ENCODE measurements at regions not wholly inside any gene's neighbourhood (a gene's known extent, or its start where the extent isn't known, plus 50 kb on each side); places are given as distances from the start of the nearest gene placed in this dataset.

DNA sequence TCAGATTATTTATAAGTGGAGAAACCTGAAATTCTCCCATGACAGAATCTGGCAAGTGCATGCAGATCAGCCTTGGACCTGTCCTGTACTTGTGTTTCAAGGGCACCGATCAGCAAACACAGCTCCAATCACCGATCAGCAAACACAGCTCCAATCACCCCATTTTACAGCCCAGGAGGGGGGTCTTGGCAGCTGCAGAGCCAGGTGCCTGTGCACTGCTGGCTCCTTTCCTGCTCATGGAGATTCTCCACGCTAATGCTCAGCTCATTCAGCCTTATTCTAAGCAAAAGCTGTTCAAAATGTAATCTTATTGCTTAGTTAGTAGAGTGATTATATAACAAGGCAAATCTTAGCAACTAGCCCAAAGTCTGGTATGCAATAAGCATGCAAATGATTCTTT, 623.1 kb upstream of the HS6ST1 start:
- TF ChIP-seq POLR2A (IDR thresholded peaks at IDR 0.05): no peak
- TF ChIP-seq POLR2AphosphoS5 (IDR thresholded peaks at IDR 0.05): no peak
- no peak for TF ChIP-seq EP300 (IDR thresholded peaks at IDR 0.05)
- TF ChIP-seq CTCF (IDR thresholded peaks at IDR 0.05): no peak
- Histone ChIP-seq H3K27me3 (no peaks in the 10 kb centered on the region), H3K36me3 (no peaks in the 10 kb centered on the region), H3K4me1 (peaks cover 0 to 18% (median 0%) of the 10 kb centered on the region in 3 donors), H3K4me3 (no peak overlapping the region), H3K9me3 (no peaks in the 10 kb centered on the region), H3K27ac (peak overlapping the region in 2 of 4 donors; percentile 19 to 35)
- 6 to 33% methylated on average over 2 of the region's 3 CpGs for WGBS, 2 donors (ENCODE audit: low coverage in 1 of 2)
- ATAC-seq: no peak

GRCh38 chr2:128949360-128949759, 630.7 kb upstream of the HS6ST1 start:
- Histone ChIP-seq H3K27me3 (no peaks in the 10 kb centered on the region), H3K36me3 (no peaks in the 10 kb centered on the region), H3K9me3 (peaks cover 0 to 21% (median 0%) of the 10 kb centered on the region in 3 donors), H3K4me1 (peaks cover 0 to 23% (median 0%) of the 10 kb centered on the region in 3 donors), H3K27ac (no peak overlapping the region), H3K4me3 (no peak overlapping the region)
- TF ChIP-seq POLR2AphosphoS5 (IDR thresholded peaks at IDR 0.05) (no peak), CTCF (IDR thresholded peaks at IDR 0.05) (no peak), POLR2A (IDR thresholded peaks at IDR 0.05) (no peak), EP300 (IDR thresholded peaks at IDR 0.05) (no peak)
- whole genome bisulfite sequencing, 2 donors (ENCODE audit: low coverage in 1 of 2): 92 to 100% methylated on average over 1 to 5 of the region's 5 CpGs
- no peak for ATAC-seq

DNA sequence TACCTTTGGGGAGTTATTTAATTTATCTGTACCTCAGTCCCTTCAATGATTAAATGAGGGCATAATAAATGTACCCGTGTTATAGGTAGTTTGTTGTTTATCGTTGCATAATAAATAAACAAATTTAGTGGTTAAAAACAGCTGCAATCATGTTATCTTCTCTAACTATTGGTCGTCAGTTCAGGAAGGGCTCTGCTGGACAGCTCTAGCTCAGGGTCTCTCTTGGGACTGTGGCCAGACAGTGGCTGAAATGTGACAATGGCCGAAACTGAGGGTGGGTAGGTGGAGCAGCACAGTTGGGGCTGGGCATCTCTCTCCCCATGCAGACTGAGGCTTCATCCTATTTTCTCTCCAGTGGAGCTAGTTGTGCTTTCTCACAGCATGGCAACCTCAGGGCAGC, 632.1 kb upstream of the HS6ST1 start:
- WGBS, 2 donors (ENCODE audit: low coverage in 1 of 2): 54 to 76% methylated on average over 2 to 4 of the region's 4 CpGs
- Histone ChIP-seq H3K9me3 (peaks cover 0 to 21% (median 0%) of the 10 kb centered on the region in 3 donors), H3K4me1 (peaks cover 0 to 27% (median 0%) of the 10 kb centered on the region in 3 donors), H3K4me3 (no peak overlapping the region), H3K36me3 (no peaks in the 10 kb centered on the region), H3K27me3 (no peaks in the 10 kb centered on the region), H3K27ac (no peak overlapping the region)
- TF ChIP-seq CTCF (IDR thresholded peaks at IDR 0.05): no peak
- no peak for ATAC-seq

- Histone ChIP-seq H3K9me3 (peaks cover 0 to 34% (median 0%) of the 10 kb centered on the region in 3 donors), H3K27me3 (no peaks in the 10 kb centered on the region), H3K36me3 (no peaks in the 10 kb centered on the region), H3K27ac (no peak overlapping the region), H3K4me1 (peaks cover 0 to 15% (median 0%) of the 10 kb centered on the region in 3 donors), H3K4me3 (no peak overlapping the region)
- 60 to 65% methylated on average over 1 to 2 of the region's 4 CpGs for WGBS, 2 donors (ENCODE audit: low coverage in 1 of 2)
- ATAC-seq: no peak
- TF ChIP-seq POLR2A (IDR thresholded peaks at IDR 0.05): no peak
- TF ChIP-seq EP300 (IDR thresholded peaks at IDR 0.05): no peak
- no peak for TF ChIP-seq POLR2AphosphoS5 (IDR thresholded peaks at IDR 0.05)
- no peak for TF ChIP-seq CTCF (IDR thresholded peaks at IDR 0.05)
These were observed 639.6 kb upstream of the HS6ST1 start for GRCh38 chr2:128958241-128958640.

DNA sequence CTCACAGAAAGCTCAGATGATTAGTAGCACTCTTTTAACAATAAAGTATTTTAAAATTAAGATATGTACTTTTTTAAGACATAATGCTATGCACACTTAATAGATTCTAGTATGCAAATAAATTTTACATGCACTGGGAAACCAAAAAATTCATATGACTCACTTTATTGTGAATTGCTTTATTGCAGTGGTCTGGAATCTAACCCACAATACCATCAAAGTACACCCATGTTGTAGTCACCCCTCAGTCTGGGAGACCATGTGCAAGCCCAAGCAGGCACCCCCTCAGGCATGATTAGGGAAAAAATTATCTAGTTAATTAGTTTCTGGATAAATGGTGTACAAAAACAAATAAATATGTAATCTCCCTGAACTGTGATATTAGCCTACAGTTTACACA, 649.0 kb upstream of the HS6ST1 start:
- Histone ChIP-seq H3K27me3 (peaks cover 2% of the 10 kb centered on the region), H3K9me3 (peaks cover 0 to 16% (median 0%) of the 10 kb centered on the region in 3 donors), H3K4me3 (no peak overlapping the region), H3K27ac (no peak overlapping the region), H3K4me1 (no peaks in the 10 kb centered on the region), H3K36me3 (no peaks in the 10 kb centered on the region)
- ATAC-seq: no peak
- no peak for TF ChIP-seq POLR2AphosphoS5 (IDR thresholded peaks at IDR 0.05)
- no peak for TF ChIP-seq EP300 (IDR thresholded peaks at IDR 0.05)
- no peak for TF ChIP-seq CTCF (IDR thresholded peaks at IDR 0.05)
- no peak for TF ChIP-seq POLR2A (IDR thresholded peaks at IDR 0.05)

All from gastroesophageal sphincter (tissue), 4 donors.